GM19455 (cell line): ENCODE measurements at regions not wholly inside any gene's neighbourhood (a gene's known extent, or its start where the extent isn't known, plus 50 kb on each side); places are given as distances from the start of the nearest gene placed in this dataset.
"Not testable (repeated sequence)": the region's sequence is repeated elsewhere in the genome, so short reads cannot be mapped to it uniquely, and the experiment has no call there.

Source experiments
- ATAC-seq: cut with Tn5 transposase; IDR thresholded peaks from one replicate; pipeline ENCODE4 v1.9.1; 2021; ENCODE audit not compliant: unreplicated experiment

- no peak for ATAC-seq
Measured at GRCh38 chr13:59269476-59269875, 894.3 kb downstream of the DIAPH3 start.

- ATAC-seq, result no peak
Measured at GRCh38 chr13:59270327-59270726, 893.4 kb downstream of the DIAPH3 start.

GRCh38 chr13:59274958-59275727, 888.6 kb downstream of the DIAPH3 start:
- ATAC-seq, result peak; percentile 66

GRCh38 chr13:59276436-59276835, 887.3 kb downstream of the DIAPH3 start:
- no peak for ATAC-seq

- ATAC-seq, result no peak
Measured at GRCh38 chr13:59277106-59277505, 886.6 kb downstream of the DIAPH3 start.

- ATAC-seq, result no peak
Measured at GRCh38 chr13:59279028-59279427, 884.7 kb downstream of the DIAPH3 start.

- no peak for ATAC-seq
Measured at GRCh38 chr13:59279576-59279975, 884.2 kb downstream of the DIAPH3 start.

- ATAC-seq, result no peak
Measured at GRCh38 chr13:59280297-59280696, 883.4 kb downstream of the DIAPH3 start.

GRCh38 chr13:59281453-59281852, 882.3 kb downstream of the DIAPH3 start:
- ATAC-seq, result no peak

GRCh38 chr13:59292240-59292639, 871.5 kb downstream of the DIAPH3 start:
- not testable (repeated sequence) for ATAC-seq

- no peak for ATAC-seq
Measured at GRCh38 chr13:59299584-59299983, 864.1 kb downstream of the DIAPH3 start.

GRCh38 chr13:59300355-59301173, 863.2 kb downstream of the DIAPH3 start:
- no peak for ATAC-seq

GRCh38 chr13:59301174-59301567, 862.6 kb downstream of the DIAPH3 start:
- no peak for ATAC-seq

GRCh38 chr13:59303433-59303832, 860.3 kb downstream of the DIAPH3 start:
- no peak for ATAC-seq

- ATAC-seq, result no peak
Measured at GRCh38 chr13:59304596-59304995, 859.1 kb downstream of the DIAPH3 start.

- no peak for ATAC-seq
Measured at GRCh38 chr13:59305896-59306295, 857.8 kb downstream of the DIAPH3 start.

- ATAC-seq, result no peak
Measured at GRCh38 chr13:59312776-59313175, 851.0 kb downstream of the DIAPH3 start.

- no peak for ATAC-seq
Measured at GRCh38 chr13:59318320-59318930, 845.3 kb downstream of the DIAPH3 start.

GRCh38 chr13:59319276-59319675, 844.5 kb downstream of the DIAPH3 start:
- no peak for ATAC-seq

- no peak for ATAC-seq
Measured at GRCh38 chr13:59320021-59320420, 843.7 kb downstream of the DIAPH3 start.

GRCh38 chr13:59324401-59324800, 839.3 kb downstream of the DIAPH3 start:
- ATAC-seq, result not testable (repeated sequence)

GRCh38 chr13:59326717-59327116, 837.0 kb downstream of the DIAPH3 start:
- ATAC-seq, result no peak
